GM19468 (cell line): ENCODE measurements at regions not wholly inside any gene's neighbourhood (a gene's known extent, or its start where the extent isn't known, plus 50 kb on each side); places are given as distances from the start of the nearest gene placed in this dataset.
"Not testable (repeated sequence)": the region's sequence is repeated elsewhere in the genome, so short reads cannot be mapped to it uniquely, and the experiment has no call there.

Source experiments
- ATAC-seq: cut with Tn5 transposase; IDR thresholded peaks from one replicate; pipeline ENCODE4 v1.9.1; 2021; ENCODE audit warnings: mild to moderate bottlenecking, moderate library complexity, moderate number of reproducible peaks; ENCODE audit not compliant: unreplicated experiment; ENCODE audit errors: extremely low read depth

- ATAC-seq: no peak
Observed at GRCh38 chrX:138889149-138889548, 177.6 kb upstream of the FGF13 start.

GRCh38 chrX:138886769-138887168, 175.3 kb upstream of the FGF13 start:
- no peak for ATAC-seq

DNA sequence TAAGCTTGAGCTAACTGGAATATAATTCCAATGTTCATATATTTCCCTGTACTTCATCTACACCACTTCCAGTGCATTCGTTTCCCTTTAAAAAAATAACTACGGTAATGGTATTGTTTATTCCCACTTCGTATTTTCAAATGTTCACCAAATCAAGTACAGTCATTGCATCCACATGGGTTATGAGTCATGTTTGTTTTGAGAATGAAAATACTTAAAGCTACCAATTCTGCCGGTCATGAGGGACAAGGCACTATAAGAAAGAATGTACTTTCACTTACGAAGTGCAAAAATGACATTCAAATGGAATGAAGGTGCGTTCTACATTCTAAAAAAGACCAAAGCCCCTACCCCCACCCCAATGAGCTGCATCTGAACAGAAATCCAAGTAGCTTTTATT, 174.4 kb upstream of the FGF13 start:
- no peak for ATAC-seq

DNA sequence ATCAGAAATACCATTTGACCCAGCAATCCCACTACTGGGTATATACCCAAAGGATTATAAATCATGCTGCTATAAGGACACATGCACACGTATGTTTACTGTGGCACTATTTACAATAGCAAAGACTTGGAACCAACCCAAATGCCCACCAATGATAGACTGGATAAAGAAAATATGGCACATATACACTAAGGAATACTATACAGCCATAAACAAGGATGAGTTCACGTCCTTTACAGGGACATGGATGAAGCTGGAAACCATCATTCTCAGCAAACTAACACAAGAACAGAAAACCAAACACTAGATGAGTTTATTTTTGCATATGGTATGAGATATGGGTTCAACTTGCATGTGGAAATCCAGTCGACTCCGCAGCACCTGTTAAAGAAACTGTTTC, 168.8 kb upstream of the FGF13 start:
- ATAC-seq: not testable (repeated sequence)

GRCh38 chrX:138877746-138878145, 166.2 kb upstream of the FGF13 start:
- no peak for ATAC-seq

- ATAC-seq: no peak
Observed at GRCh38 chrX:138875472-138875871, 164.0 kb upstream of the FGF13 start.

DNA sequence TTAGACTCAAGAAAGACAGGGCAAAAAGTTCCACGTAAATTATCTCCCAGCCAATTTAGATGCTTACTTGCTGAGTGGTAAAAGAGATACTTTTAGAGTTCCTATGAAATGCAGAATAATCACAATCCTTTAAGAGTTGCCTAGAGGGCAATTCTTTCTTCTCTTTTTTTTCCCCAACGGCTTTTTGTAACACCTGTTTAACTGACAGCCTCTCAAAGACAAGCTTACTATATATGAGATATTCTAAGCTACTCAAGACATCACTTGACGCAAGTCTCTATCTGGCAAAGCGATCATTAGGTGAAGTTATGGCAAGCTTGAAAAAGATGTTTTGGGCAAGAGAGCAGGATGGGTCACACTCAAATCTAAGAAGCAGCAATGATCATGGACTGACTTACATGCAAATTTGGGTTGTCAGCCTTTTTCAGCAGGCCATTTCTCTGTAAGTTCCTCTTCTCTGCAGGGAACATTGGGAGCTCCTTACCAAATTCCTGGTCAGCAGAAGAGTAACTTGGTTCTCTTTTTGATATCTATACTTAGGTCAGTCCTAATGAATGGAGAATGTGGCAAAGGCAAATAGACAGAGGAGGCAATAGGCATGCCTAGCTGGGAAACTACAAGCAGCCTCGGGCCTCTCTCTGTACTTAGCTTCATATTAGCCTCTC, 162.9 kb upstream of the FGF13 start:
- ATAC-seq: no peak

GRCh38 chrX:138873640-138874039, 162.1 kb upstream of the FGF13 start:
- ATAC-seq: not testable (repeated sequence)

DNA sequence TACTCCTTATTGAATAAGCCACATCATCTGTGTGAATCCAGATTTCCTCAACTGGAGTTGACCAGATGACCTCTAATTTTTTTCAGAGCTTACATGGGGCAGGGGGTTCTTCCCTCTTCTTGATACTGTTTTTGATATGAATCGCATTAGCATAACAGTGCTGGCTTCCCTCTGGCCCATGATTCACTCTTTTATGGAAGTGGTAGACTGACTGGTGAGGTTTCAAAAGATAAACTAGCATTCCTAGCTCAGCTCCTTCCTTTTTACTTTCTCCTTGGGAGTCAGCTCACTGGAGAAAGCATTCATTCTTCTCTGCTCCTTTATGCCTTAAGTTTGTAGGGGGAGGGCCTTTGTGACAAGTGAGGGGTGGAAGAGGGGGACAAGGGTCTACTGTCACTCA, 161.0 kb upstream of the FGF13 start:
- ATAC-seq: no peak

- no peak for ATAC-seq
Observed at GRCh38 chrX:138871739-138872138, 160.2 kb upstream of the FGF13 start.

- no peak for ATAC-seq
Observed at GRCh38 chrX:138866643-138867042, 155.1 kb upstream of the FGF13 start.

DNA sequence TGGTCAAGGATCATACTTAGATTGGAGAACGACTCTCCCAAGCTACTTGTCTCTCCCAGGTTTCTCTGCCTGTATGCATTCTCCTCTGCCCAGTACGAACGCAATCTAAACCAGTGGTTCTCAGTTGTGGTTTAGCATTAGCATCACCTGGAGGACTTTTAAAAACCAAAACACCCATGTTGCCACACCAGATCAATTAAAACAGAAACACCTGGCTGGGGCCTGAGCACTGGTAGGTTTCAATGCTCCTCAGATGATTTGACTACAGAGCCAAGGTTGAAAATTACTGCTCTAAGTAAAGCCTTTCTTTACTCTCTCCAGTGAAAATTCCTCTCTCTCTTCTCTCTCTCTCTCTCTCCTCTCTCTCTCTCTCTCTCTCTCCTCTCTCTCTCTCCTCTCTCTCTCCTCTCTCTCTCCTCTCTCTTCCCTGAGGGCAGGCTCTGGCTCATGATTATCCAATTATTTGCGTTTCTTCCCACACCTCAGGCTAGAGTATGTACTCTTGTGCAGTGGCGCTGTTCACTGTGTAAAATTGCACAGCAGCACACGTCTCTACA, 153.7 kb upstream of the FGF13 start:
- no peak for ATAC-seq

GRCh38 chrX:138859421-138859820, 147.9 kb upstream of the FGF13 start:
- no peak for ATAC-seq

- ATAC-seq: no peak
Observed at GRCh38 chrX:138858951-138859350, 147.4 kb upstream of the FGF13 start.

DNA sequence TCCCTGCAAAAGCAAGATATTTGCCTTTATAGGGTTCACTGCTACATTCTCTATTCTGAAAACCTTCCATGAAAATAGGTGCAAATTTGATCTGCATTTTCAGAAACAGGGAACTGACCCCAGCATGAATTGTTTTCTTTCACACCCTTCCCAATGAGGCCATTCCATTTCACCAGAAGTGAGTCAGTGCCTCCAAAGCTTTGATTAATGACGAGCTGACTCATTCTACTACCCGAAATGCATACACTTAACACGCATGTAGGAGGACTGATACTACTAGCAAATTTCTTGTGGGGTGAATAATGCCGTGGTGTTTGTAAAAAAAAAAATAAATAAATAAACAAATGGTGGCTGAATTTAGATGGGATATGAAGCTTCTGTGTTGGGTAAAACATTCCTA, 146.9 kb upstream of the FGF13 start:
- no peak for ATAC-seq

DNA sequence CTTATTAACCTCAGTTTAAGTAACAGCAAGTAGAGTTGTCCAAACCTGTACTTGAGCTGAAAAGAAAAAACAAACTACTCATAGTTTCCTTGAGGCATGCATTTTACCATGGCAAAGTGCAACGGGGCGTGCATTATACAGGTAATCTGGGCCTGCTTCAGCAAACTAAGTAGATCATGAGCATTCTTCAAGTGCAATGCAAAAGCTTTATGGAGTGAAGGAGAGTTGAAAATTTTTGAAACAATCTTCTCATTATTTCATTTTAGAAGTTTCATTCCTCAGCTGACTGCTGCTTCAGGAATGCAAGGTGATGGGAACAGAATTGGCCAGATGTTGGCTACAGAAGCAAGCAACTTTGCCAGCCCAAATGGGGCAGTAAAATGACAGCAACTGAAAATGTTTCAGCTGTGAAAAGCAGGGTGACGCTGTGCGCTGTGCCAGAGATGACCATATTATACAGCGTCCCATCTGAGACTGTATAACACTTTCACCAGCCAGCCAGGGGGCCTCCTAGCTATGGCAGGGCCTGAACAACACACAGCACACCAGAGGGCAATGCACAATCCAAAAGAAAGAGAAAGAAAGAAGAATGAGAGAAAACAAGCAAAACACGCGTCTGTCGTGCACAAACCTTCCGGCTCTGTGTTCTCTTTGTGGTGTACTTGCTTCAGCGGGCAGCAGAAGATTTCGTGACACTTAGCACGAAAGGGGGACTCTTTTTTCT, 145.5 kb upstream of the FGF13 start:
- no peak for ATAC-seq

DNA sequence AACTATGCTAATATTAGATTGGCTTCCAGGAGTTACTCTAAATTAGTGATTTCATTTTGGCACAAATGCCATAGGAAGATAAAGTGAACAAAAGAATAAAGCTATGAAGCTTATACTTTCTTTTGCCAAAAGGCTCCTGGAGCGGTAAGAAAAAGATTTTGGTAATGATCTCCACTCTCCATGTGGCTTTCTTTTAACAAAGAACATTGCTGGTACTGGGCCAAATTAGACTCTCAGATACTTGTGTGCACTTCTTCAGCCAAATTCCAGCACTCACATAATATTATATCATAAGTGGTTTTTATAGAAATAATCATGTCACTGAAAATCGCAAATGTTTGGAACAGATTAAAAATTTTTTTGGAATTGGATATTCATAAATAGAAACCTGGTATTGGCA, 142.4 kb upstream of the FGF13 start:
- ATAC-seq: no peak

DNA sequence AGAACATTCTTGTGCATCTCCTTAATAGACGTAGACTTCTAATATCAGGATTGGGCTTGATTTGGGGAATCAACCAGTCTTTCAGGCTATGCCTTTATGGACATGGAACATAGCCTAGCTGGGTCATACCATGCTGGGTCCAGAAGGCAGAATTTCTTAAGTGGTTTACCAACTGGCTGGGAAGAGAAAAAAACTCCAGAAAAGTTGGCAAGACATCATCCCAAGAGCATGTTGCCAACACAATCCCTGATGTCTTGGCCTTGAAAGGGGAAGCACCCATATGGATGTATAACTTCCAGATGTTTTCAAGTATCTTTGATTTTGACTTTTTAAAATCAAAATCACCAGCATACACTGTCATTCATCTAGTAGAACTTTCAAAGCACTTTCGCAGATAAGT, 138.0 kb upstream of the FGF13 start:
- no peak for ATAC-seq

DNA sequence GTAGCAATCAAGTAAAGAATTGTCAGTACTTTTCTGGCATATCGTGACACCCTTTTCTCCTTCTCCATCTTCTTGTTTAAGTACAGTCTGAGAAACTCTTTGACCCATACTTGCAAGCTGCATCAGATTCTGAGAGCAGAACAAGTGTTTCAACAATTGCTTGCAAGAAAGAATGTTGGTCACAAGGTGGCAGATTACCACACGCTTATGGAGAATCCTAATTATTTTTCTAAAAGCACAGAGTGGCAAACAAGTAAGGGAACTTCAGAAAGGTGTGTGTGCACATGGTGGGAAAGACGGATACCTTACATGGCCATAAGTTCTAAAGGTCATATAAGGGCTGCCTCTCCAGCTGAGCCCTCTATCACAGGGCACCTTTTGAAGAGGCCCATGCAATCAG, 136.4 kb upstream of the FGF13 start:
- ATAC-seq: no peak

DNA sequence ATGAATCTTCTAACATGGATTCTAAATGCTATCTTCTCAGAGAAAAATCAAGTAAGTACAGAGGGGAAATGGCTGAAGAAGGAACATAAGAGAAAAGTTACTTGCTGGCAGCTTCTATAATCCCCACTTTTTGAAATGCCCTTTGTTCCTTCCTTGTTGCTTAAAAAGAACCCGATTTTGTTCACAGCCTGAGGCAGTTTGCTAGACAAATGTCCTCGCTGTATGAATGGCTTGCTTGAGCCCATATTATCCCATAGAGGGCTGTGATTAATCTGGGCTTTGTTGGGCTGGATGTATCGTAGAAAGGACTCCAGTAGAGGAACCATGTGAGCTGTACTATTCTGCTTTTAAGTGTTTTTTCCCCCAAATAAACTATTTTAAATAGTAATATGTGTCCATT, 134.3 kb upstream of the FGF13 start:
- no peak for ATAC-seq

- not testable (repeated sequence) for ATAC-seq
Observed at GRCh38 chrX:138807400-138807799, 95.9 kb upstream of the FGF13 start.

DNA sequence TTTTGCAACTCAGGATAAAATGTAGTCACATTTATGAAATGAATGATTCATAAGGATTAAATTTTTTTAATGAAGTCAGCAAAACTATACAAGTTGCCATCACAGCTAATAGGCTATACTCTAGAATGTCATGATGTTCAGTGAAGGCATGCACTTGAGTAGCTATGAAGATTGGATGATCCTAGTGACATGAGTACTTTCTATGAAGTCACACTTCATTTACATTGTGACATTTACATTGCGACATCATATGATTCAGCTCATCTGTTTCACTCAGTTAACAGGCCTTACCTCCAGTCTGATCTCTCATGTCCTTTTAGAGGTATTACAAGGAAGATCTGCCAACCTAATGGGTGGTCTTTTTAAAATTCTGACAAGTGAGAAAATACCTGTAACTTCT, 82.7 kb upstream of the FGF13 start:
- no peak for ATAC-seq
